ENCODE measurements at regions not wholly inside any gene's neighbourhood (a gene's known extent, or its start where the extent isn't known, plus 50 kb on each side); places are given as distances from the start of the nearest gene placed in this dataset.
A peak's percentile ranks its signal among the peaks of the same experiment; 100 is the strongest.

- no peak for DNase-seq (ENCODE audit: low read depth)
These were observed 578.4 kb downstream of the CDK5RAP2 start for GRCh38 chr9:120001536-120001935.

GRCh38 chr9:119998614-119999013, 581.4 kb downstream of the CDK5RAP2 start:
- DNase-seq (ENCODE audit: low read depth), result no peak

- DNase-seq (ENCODE audit: low read depth), result no peak
These were observed 588.2 kb downstream of the CDK5RAP2 start for GRCh38 chr9:119991797-119992196.

- DNase-seq (ENCODE audit: low read depth), result no peak
These were observed 593.3 kb downstream of the CDK5RAP2 start for GRCh38 chr9:119986713-119987112.

- DNase-seq (ENCODE audit: low read depth), result no peak
These were observed 593.8 kb downstream of the CDK5RAP2 start for GRCh38 chr9:119986205-119986604.

GRCh38 chr9:119974026-119974425, 604.8 kb upstream of the BRINP1 start:
- no peak for DNase-seq (ENCODE audit: low read depth)

- DNase-seq (ENCODE audit: low read depth), result peak; percentile 3
These were observed 599.8 kb upstream of the BRINP1 start for GRCh38 chr9:119968836-119969707.

- no peak for DNase-seq (ENCODE audit: low read depth)
These were observed 598.8 kb upstream of the BRINP1 start for GRCh38 chr9:119967867-119968535.

- no peak for DNase-seq (ENCODE audit: low read depth)
These were observed 594.6 kb upstream of the BRINP1 start for GRCh38 chr9:119963798-119964372.

- DNase-seq (ENCODE audit: low read depth), result no peak
These were observed 594.1 kb upstream of the BRINP1 start for GRCh38 chr9:119963258-119963797.

- no peak for DNase-seq (ENCODE audit: low read depth)
These were observed 592.7 kb upstream of the BRINP1 start for GRCh38 chr9:119961774-119962424.

- no peak for DNase-seq (ENCODE audit: low read depth)
These were observed 590.8 kb upstream of the BRINP1 start for GRCh38 chr9:119959846-119960545.

- no peak for DNase-seq (ENCODE audit: low read depth)
These were observed 586.9 kb upstream of the BRINP1 start for GRCh38 chr9:119956111-119956510.

- no peak for DNase-seq (ENCODE audit: low read depth)
These were observed 586.0 kb upstream of the BRINP1 start for GRCh38 chr9:119955276-119955675.

GRCh38 chr9:119951591-119951990, 582.4 kb upstream of the BRINP1 start:
- no peak for DNase-seq (ENCODE audit: low read depth)

- no peak for DNase-seq (ENCODE audit: low read depth)
These were observed 581.9 kb upstream of the BRINP1 start for GRCh38 chr9:119951090-119951489.

- no peak for DNase-seq (ENCODE audit: low read depth)
These were observed 576.5 kb upstream of the BRINP1 start for GRCh38 chr9:119945686-119946085.

GRCh38 chr9:119941091-119941490, 571.9 kb upstream of the BRINP1 start:
- DNase-seq (ENCODE audit: low read depth), result no peak

GRCh38 chr9:119938871-119939270, 569.6 kb upstream of the BRINP1 start:
- no peak for DNase-seq (ENCODE audit: low read depth)

- no peak for DNase-seq (ENCODE audit: low read depth)
These were observed 565.3 kb upstream of the BRINP1 start for GRCh38 chr9:119934497-119934896.

GRCh38 chr9:119933191-119933590, 564.0 kb upstream of the BRINP1 start:
- DNase-seq (ENCODE audit: low read depth), result no peak

- no peak for DNase-seq (ENCODE audit: low read depth)
These were observed 555.5 kb upstream of the BRINP1 start for GRCh38 chr9:119924736-119925135.

All from stimulated activated CD8-positive, alpha-beta memory T cell treated with anti-CD3 and anti-CD28 coated beads, Interleukin-12 subunit alpha, Interleukin-12 subunit beta, amount 100 ng/mL, for 1 hour (primary cell).